ENCODE measurements at regions not wholly inside any gene's neighbourhood (a gene's known extent, or its start where the extent isn't known, plus 50 kb on each side); places are given as distances from the start of the nearest gene placed in this dataset.

GRCh38 chr14:104374718-104375080, 204.9 kb upstream of the C14orf180 start:
- FAIRE-seq (no peak), DNase-seq (peak in 1 of 5 donors; percentile 52)
- TF ChIP-seq CTCF (IDR thresholded peaks at IDR 0.05; ENCODE audit: borderline replicate concordance, extremely low read depth, insufficient read depth), result no peak
- intact Hi-C loops (cut with DNase I), result no loop called here
- Histone ChIP-seq H3K27me3 (ENCODE audit: control insufficient read depth, insufficient read depth, low read length) (peaks cover under 1% of the 10 kb centered on the region), H3K9me3 (ENCODE audit: control insufficient read depth in 2 of 3, insufficient read depth in 1 of 3, low read length in 3 of 3) (no peaks in the 10 kb centered on the region), H3K27ac (ENCODE audit: low read depth in 2 of 2, low read length in 2 of 2) (no peak overlapping the region), H3K36me3 (ENCODE audit: control insufficient read depth in 2 of 3, insufficient read depth in 3 of 3, low read length in 3 of 3) (no peaks in the 10 kb centered on the region), H3K9ac (ENCODE audit: low read length in 3 of 3) (no peak overlapping the region), H3K4me1 (ENCODE audit: control insufficient read depth in 2 of 3, insufficient read depth in 2 of 3, low read depth in 1 of 3, low read length in 3 of 3) (no peaks in the 10 kb centered on the region), H3K4me3 (ENCODE audit: low read length in 3 of 3) (no peak overlapping the region)

DNA sequence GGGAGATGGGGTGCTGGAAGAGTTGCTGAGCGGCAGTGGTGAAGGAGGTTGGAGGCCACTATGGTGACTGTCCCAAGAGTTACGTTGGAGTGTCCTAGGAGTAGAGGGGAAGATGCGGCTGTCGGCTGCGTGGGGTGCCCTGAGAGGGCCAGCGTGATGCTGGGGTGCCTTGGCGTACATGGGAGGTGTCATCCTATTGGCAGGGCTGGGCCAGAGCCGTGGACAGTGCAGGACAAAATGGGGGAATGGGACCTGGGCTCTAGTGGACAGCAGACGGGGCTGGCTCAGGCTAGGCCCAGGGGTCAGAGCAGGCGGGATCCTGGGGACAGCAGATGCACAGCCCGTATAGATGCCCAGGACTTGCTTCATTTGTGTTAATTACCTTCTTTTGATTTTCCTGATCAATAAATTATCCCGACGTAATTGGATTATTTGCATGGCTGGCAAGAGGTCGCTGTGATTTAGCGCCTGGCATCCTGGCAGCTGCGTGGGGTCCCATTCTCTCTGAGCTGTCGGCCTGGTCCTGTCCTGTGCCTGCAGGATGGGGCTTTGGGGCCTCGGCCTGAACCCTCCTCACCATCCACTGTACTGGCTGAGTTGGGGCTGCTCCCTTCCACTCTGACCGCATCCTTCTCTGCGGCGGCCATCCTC, 203.9 kb upstream of the C14orf180 start:
- no peak for FAIRE-seq
- Histone ChIP-seq H3K36me3 (ENCODE audit: control insufficient read depth in 2 of 3, insufficient read depth in 3 of 3, low read length in 3 of 3) (no peaks in the 10 kb centered on the region), H3K27ac (ENCODE audit: low read depth in 2 of 2, low read length in 2 of 2) (no peak overlapping the region)

DNA sequence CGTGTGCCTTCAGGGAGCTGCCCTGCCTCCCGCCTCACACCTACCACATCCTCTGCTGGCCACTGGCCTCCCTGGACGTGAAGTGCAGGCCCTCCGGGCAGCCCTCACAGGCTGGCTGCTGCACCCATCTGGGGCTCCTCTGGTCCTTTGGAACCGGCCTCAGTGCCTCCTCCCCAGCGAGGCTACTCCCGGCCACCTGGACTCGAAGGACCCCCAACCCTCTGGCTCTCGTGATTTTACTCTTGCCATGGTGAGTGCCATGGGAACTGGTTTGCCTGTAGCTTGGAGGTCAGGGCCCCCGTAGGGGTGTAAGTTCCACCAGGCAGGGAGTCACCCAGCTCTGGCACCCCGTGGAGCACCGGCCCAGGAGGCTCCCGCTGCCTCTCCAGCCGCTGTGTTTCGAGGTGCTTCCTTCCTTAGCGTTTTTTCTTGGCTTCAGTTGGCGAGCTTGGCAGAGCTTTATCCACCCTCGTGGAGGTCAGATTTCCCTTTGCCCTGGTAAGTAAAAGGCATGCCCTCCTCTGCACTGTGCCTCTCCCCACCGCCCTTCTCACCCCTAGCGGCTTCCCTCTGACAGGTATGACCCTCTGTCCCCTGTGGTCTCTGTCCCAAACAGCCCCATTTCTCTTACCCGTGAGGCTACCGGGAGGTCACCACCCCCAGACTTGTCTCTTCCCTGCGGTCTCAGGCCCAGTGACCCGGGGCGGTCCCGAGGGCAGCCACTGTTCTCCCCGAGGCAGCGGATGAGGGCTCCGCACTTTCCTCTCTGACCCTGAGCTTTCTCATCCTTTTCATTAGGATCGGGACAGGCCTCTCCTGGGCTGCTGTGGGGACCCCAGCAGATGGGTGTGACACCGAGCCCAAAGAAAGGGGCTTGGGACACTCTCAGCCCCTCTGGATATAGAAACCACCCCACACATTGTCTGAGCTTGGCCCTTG, 203.1 kb upstream of the C14orf180 start:
- FAIRE-seq (no peak), DNase-seq (peak in 1 of 5 donors; percentile 61)
- Histone ChIP-seq H3K9me3 (ENCODE audit: control insufficient read depth in 2 of 3, insufficient read depth in 1 of 3, low read length in 3 of 3) (peaks cover 0 to 6% (median 4%) of the 10 kb centered on the region in 3 donors), H3K27ac (ENCODE audit: low read depth in 2 of 2, low read length in 2 of 2) (no peak overlapping the region), H3K4me3 (ENCODE audit: low read length in 3 of 3) (no peak overlapping the region), H3K4me1 (ENCODE audit: control insufficient read depth in 2 of 3, insufficient read depth in 2 of 3, low read depth in 1 of 3, low read length in 3 of 3) (no peaks in the 10 kb centered on the region), H3K36me3 (ENCODE audit: control insufficient read depth in 2 of 3, insufficient read depth in 3 of 3, low read length in 3 of 3) (no peaks in the 10 kb centered on the region), H3K27me3 (ENCODE audit: control insufficient read depth, insufficient read depth, low read length) (no peaks in the 10 kb centered on the region), H3K9ac (ENCODE audit: low read length in 3 of 3) (no peak overlapping the region)
- TF ChIP-seq CTCF (IDR thresholded peaks at IDR 0.05; ENCODE audit: borderline replicate concordance, extremely low read depth, insufficient read depth), result no peak
- intact Hi-C loops (cut with DNase I), result no loop called here

More for the DNA sequence above, 203.9 kb upstream of the C14orf180 start:
- peak in 1 of 5 donors; percentile 45 for DNase-seq
- Histone ChIP-seq H3K9me3 (ENCODE audit: control insufficient read depth in 2 of 3, insufficient read depth in 1 of 3, low read length in 3 of 3) (no peaks in the 10 kb centered on the region), H3K9ac (ENCODE audit: low read length in 3 of 3) (no peak overlapping the region), H3K27me3 (ENCODE audit: control insufficient read depth, insufficient read depth, low read length) (no peaks in the 10 kb centered on the region), H3K4me3 (ENCODE audit: low read length in 3 of 3) (no peak overlapping the region), H3K4me1 (ENCODE audit: control insufficient read depth in 2 of 3, insufficient read depth in 2 of 3, low read depth in 1 of 3, low read length in 3 of 3) (no peaks in the 10 kb centered on the region)
- TF ChIP-seq CTCF (IDR thresholded peaks at IDR 0.05; ENCODE audit: borderline replicate concordance, extremely low read depth, insufficient read depth), result no peak
- intact Hi-C loops (cut with DNase I), result no loop called here
